ENCODE measurements at regions not wholly inside any gene's neighbourhood (a gene's known extent, or its start where the extent isn't known, plus 50 kb on each side); places are given as distances from the start of the nearest gene placed in this dataset.

DNA sequence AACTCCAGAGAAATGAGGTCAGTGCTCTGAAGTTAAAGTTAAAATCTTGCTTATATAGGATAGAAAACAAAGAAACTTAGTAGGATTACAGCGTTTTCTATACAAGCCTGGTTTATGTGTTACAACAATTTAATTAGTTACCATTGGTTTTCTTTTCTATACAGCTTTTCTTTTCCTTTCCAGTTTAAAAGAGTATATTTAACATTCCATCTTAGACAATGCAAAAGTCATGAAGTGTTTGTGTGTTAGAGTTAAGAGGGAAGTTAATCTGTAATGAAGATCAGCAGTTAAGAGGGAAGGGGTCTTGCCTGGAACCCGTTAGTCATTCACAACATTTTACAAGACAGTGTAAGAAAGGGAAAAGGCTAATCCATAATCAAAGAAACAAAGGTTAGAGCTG is 338.3 kb downstream of the OTUD1 start:
- Histone ChIP-seq H3K36me3 (ENCODE audit: control insufficient read depth, insufficient read depth, low read length) (no peaks in the 10 kb centered on the region), H3K4me3 (ENCODE audit: low read length) (no peak overlapping the region), H3K4me1 (ENCODE audit: control insufficient read depth, insufficient read depth, low read length) (no peaks in the 10 kb centered on the region), H3K27me3 (ENCODE audit: control insufficient read depth, insufficient read depth, low read length) (no peaks in the 10 kb centered on the region), H3K27ac (ENCODE audit: low read length) (no peak overlapping the region), H3K9me3 (ENCODE audit: control insufficient read depth, insufficient read depth, low read length) (no peaks in the 10 kb centered on the region)
- TF ChIP-seq, protein P1, sequence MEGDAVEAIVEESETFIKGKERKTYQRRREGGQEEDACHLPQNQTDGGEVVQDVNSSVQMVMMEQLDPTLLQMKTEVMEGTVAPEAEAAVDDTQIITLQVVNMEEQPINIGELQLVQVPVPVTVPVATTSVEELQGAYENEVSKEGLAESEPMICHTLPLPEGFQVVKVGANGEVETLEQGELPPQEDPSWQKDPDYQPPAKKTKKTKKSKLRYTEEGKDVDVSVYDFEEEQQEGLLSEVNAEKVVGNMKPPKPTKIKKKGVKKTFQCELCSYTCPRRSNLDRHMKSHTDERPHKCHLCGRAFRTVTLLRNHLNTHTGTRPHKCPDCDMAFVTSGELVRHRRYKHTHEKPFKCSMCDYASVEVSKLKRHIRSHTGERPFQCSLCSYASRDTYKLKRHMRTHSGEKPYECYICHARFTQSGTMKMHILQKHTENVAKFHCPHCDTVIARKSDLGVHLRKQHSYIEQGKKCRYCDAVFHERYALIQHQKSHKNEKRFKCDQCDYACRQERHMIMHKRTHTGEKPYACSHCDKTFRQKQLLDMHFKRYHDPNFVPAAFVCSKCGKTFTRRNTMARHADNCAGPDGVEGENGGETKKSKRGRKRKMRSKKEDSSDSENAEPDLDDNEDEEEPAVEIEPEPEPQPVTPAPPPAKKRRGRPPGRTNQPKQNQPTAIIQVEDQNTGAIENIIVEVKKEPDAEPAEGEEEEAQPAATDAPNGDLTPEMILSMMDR (IDR thresholded peaks at IDR 0.05) = no peak
- no peaks in the 10 kb centered on the region for H3K4me1 Mint-ChIP-seq
- H3K9me3 Mint-ChIP-seq = peaks cover 2 to 3% of the 10 kb centered on the region in 2 donors
- intact Hi-C loops (cut with micrococcal nuclease) = no loop called here
- no peak overlapping the region for H3K27ac Mint-ChIP-seq
- H3K4me3 Mint-ChIP-seq = no peak overlapping the region
- ATAC-seq (no peak), DNase-seq (no peak)
- H3K27me3 Mint-ChIP-seq (ENCODE audit: low read depth in 2 of 2) = no peaks in the 10 kb centered on the region
- WGBS (ENCODE audit: insufficient coverage) = no CpG with 5 or more reads among the region's 2 CpGs
- H3K36me3 Mint-ChIP-seq = no peaks in the 10 kb centered on the region

DNA sequence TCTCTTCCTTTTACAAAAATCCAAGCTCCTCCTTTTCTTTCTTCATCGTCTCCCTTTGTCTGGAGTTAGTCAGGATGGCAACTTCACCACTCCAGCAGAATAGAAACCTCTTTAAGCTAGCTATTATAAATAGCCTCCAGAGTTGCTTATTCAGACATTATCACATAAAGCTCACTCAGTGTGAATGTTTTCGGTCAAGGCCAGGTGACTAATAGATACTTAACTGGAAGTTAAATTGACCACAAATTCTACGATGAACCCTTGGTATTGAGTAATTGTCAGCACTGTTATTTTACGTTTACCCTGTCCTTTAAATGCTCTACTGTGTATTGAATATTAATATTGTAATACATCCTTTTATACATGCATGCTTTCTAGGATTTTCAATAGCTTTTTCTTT is 340.4 kb downstream of the OTUD1 start:
- Mint-ChIP-seq H3K9me3 (peaks cover 2 to 3% of the 10 kb centered on the region in 2 donors), H3K27me3 (ENCODE audit: low read depth in 2 of 2) (no peaks in the 10 kb centered on the region), H3K4me3 (no peak overlapping the region), H3K4me1 (no peaks in the 10 kb centered on the region), H3K36me3 (no peaks in the 10 kb centered on the region), H3K27ac (no peak overlapping the region)
- Histone ChIP-seq H3K4me3 (ENCODE audit: low read length) (no peak overlapping the region), H3K4me1 (ENCODE audit: control insufficient read depth, insufficient read depth, low read length) (no peaks in the 10 kb centered on the region), H3K27ac (ENCODE audit: low read length) (no peak overlapping the region), H3K27me3 (ENCODE audit: control insufficient read depth, insufficient read depth, low read length) (no peaks in the 10 kb centered on the region), H3K9me3 (ENCODE audit: control insufficient read depth, insufficient read depth, low read length) (no peaks in the 10 kb centered on the region), H3K36me3 (ENCODE audit: control insufficient read depth, insufficient read depth, low read length) (no peaks in the 10 kb centered on the region)
- TF ChIP-seq, protein P1 (IDR thresholded peaks at IDR 0.05) = no peak
- WGBS (ENCODE audit: insufficient coverage) = 91% methylated on average over 3 of the region's 4 CpGs
- ATAC-seq = no peak
- intact Hi-C loops (cut with micrococcal nuclease) = no loop called here
- no peak for DNase-seq

- H3K4me3 Mint-ChIP-seq = no peak overlapping the region
- Histone ChIP-seq H3K36me3 (ENCODE audit: control insufficient read depth, insufficient read depth, low read length) (no peaks in the 10 kb centered on the region), H3K4me3 (ENCODE audit: low read length) (no peak overlapping the region), H3K27ac (ENCODE audit: low read length) (no peak overlapping the region), H3K27me3 (ENCODE audit: control insufficient read depth, insufficient read depth, low read length) (no peaks in the 10 kb centered on the region), H3K4me1 (ENCODE audit: control insufficient read depth, insufficient read depth, low read length) (no peaks in the 10 kb centered on the region), H3K9me3 (ENCODE audit: control insufficient read depth, insufficient read depth, low read length) (no peaks in the 10 kb centered on the region)
- H3K36me3 Mint-ChIP-seq = no peaks in the 10 kb centered on the region
- no peaks in the 10 kb centered on the region for H3K27me3 Mint-ChIP-seq (ENCODE audit: low read depth in 2 of 2)
- intact Hi-C loops (cut with micrococcal nuclease) = no loop called here
- ATAC-seq (no peak), DNase-seq (no peak)
- no peak overlapping the region for H3K27ac Mint-ChIP-seq
- no peaks in the 10 kb centered on the region for H3K4me1 Mint-ChIP-seq
- 78% methylated on average over 1 of the region's 1 CpG for WGBS (ENCODE audit: insufficient coverage)
- H3K9me3 Mint-ChIP-seq = peaks cover 0 to 2% of the 10 kb centered on the region in 2 donors
- TF ChIP-seq, protein P1 (IDR thresholded peaks at IDR 0.05) = no peak
These were observed 341.5 kb downstream of the OTUD1 start for GRCh38 chr10:23780331-23780730.

DNA sequence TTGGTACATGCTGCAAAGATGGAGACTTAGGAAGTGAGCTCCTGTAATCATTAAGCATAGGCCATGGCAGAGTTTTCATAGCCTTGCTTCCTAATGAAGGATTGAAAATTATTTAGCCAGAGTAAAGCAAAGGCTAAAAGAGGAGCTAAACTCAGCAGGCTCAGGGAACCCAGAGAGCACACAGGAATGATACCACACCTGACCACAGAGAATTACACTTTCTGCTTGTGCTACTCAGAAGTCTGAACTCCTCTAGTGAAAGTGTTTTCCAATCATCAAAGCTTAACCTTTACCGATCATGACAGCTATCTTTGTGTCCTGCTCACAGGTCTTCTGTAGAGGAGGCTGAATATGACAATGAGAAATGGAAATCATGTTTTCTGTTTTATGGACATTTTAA is 347.7 kb downstream of the OTUD1 start:
- H3K4me3 Mint-ChIP-seq = no peak overlapping the region
- no peaks in the 10 kb centered on the region for H3K36me3 Mint-ChIP-seq
- intact Hi-C loops (cut with micrococcal nuclease) = no loop called here
- H3K36me3 ChIP-seq (ENCODE audit: control insufficient read depth, insufficient read depth, low read length) = no peaks in the 10 kb centered on the region
- H3K4me1 Mint-ChIP-seq = no peaks in the 10 kb centered on the region
- no peak overlapping the region for H3K4me3 ChIP-seq (ENCODE audit: low read length)
- H3K27me3 ChIP-seq (ENCODE audit: control insufficient read depth, insufficient read depth, low read length) = no peaks in the 10 kb centered on the region
- WGBS (ENCODE audit: insufficient coverage) = 50% methylated on average over 1 of the region's 1 CpG
- ATAC-seq (no peak), DNase-seq (no peak)
- H3K27me3 Mint-ChIP-seq (ENCODE audit: low read depth in 2 of 2) = no peaks in the 10 kb centered on the region
- no peaks in the 10 kb centered on the region for H3K9me3 ChIP-seq (ENCODE audit: control insufficient read depth, insufficient read depth, low read length)
- no peak overlapping the region for H3K27ac ChIP-seq (ENCODE audit: low read length)
- no peaks in the 10 kb centered on the region for H3K4me1 ChIP-seq (ENCODE audit: control insufficient read depth, insufficient read depth, low read length)
- H3K27ac Mint-ChIP-seq = no peak overlapping the region
- peaks cover 2 to 3% of the 10 kb centered on the region in 2 donors for H3K9me3 Mint-ChIP-seq
- TF ChIP-seq, protein P1 (IDR thresholded peaks at IDR 0.05) = no peak

Data from natural killer cell (primary cell).